Stimulated activated CD8-positive, alpha-beta memory T cell treated with anti-CD3 and anti-CD28 coated beads, Interleukin-4, amount 100 ng/mL, for 48 hours (primary cell): ENCODE measurements at regions not wholly inside any gene's neighbourhood (a gene's known extent, or its start where the extent isn't known, plus 50 kb on each side); places are given as distances from the start of the nearest gene placed in this dataset.

Source experiments
- DNase-seq: peaks from one replicate; pipeline ENCODE4 v3.0.0-alpha.2; 2020

GRCh38 chr3:79822076-79822475 is 54.3 kb upstream of the ROBO1 start:
- DNase-seq: no peak

DNA sequence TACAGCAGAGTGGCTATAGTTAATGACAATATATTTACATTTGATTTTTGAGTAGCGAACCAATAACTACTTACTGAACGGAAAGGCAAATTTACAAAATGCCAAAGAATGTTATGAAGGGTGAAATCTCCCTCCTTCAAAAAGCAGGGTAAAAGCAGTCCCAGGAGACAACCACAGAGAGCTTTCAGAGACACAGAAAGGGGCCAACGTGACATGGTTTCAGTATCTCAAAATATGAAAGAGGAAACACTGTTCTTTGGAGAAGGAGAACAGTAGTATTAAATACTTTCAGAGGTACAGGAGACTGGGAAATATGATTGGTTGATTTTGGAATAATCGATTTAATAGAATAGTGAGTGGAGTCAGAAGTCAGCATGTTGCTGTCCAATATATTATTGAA is 52.3 kb upstream of the ROBO1 start:
- no peak for DNase-seq

GRCh38 chr3:79818015-79818414 is 50.2 kb upstream of the ROBO1 start:
- DNase-seq: no peak
